Chondrocyte (in vitro differentiated cells): ENCODE measurements at regions not wholly inside any gene's neighbourhood (a gene's known extent, or its start where the extent isn't known, plus 50 kb on each side); places are given as distances from the start of the nearest gene placed in this dataset.

Source experiments
- DNase-seq: peaks from one replicate; pipeline ENCODE4 v3.0.0; 2021; ENCODE audit warnings: mixed read lengths, low spot score
- H3K27ac Mint-ChIP-seq: one replicate; pipeline ENCODE4 v1.8.0; 2021; ENCODE audit warnings: mild to moderate bottlenecking, moderate library complexity, mixed read lengths; ENCODE audit not compliant: unreplicated experiment
- H3K27me3 Mint-ChIP-seq: 2 replicates; pipeline ENCODE4 v1.8.0; 2021; ENCODE audit warnings: low read depth, mixed read lengths
- H3K36me3 Mint-ChIP-seq: 2 replicates; pipeline ENCODE4 v1.8.0; 2021; ENCODE audit warnings: low read depth, mixed read lengths
- H3K4me1 Mint-ChIP-seq: 2 replicates; pipeline ENCODE4 v1.8.0; 2021; ENCODE audit warnings: low read depth, mild to moderate bottlenecking, mixed read lengths
- H3K4me3 Mint-ChIP-seq: one replicate; pipeline ENCODE4 v1.8.0; 2021; ENCODE audit warnings: mild to moderate bottlenecking, moderate library complexity, mixed read lengths; ENCODE audit not compliant: unreplicated experiment
- H3K9me3 Mint-ChIP-seq: 2 replicates; pipeline ENCODE4 v1.8.0; 2021; ENCODE audit warnings: low read depth, mixed read lengths
- CTCF ChIP-seq: fragments of 200-600 bp; sonication (generic); IDR thresholded peaks from 2 replicates; pipeline ENCODE4 v1.5.0; 2021; ENCODE audit warnings: antibody characterized with exemption, mild to moderate bottlenecking, moderate library complexity

DNA sequence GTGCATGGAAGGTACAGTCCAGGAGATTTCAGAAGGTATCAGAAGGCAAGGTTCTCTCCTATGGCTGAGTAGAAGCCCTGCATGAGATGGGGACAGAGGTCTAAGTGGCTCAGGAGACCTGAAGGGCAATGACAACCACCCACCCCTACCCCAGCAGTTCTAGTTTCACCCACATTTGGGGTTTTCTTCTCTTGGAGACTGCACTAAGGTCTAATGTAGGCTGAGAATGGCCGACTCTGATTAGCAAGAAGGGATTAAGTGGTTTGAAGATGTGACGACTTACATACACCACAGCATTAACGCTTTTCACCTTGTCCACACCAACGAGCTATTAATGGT lies 71.7 kb upstream of the SOX5 start:
- H3K4me1 Mint-ChIP-seq = peaks cover 28% of the 10 kb centered on the region
- TF ChIP-seq CTCF = no peak
- peaks cover 1% of the 10 kb centered on the region for H3K36me3 Mint-ChIP-seq
- H3K9me3 Mint-ChIP-seq = peaks cover 7% of the 10 kb centered on the region
- DNase-seq = no peak
- H3K27ac Mint-ChIP-seq = no peak overlapping the region
- H3K4me3 Mint-ChIP-seq = no peak overlapping the region
- no peaks in the 10 kb centered on the region for H3K27me3 Mint-ChIP-seq

DNA sequence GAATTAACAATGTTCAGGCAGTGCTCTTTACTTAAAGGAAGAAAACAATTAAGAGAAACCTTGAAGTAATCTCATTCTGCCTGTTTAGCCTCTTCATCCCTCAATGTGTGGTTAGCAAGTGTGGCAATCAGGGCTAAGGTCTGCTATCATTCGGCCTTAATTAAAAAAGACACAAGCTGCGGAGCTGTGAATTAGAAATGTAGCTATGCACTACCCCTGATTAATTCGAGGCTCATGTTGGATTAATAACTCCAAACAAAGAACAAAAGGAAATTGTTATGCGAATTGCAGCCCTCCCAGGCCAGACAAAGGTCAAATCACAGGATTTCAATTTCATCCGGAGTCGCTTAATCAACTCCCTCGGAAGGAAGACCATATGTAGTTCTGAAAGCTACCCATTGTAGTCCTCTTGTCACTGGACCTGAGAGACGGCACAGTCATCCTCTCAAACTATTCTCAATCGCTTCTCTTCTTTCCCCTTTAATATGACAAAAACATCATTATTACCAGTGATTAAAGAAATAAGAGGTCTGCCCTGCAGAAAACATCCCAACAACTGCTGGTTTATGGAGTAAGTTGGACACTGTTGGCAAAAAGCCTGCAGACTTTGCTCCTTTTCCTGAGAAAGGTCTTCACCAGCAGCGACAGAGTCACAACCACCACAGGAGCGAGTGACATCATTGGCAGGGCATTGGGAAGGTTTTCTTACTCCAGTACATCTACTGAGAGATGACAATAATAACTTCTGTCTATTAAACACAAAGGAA lies 71.1 kb upstream of the SOX5 start:
- peaks cover 1% of the 10 kb centered on the region for H3K36me3 Mint-ChIP-seq
- DNase-seq = no peak
- H3K9me3 Mint-ChIP-seq = peaks cover 3% of the 10 kb centered on the region
- H3K27me3 Mint-ChIP-seq = no peaks in the 10 kb centered on the region
- no peak overlapping the region for H3K27ac Mint-ChIP-seq
- H3K4me3 Mint-ChIP-seq = no peak overlapping the region
- TF ChIP-seq CTCF = no peak
- H3K4me1 Mint-ChIP-seq = peaks cover 25% of the 10 kb centered on the region

DNA sequence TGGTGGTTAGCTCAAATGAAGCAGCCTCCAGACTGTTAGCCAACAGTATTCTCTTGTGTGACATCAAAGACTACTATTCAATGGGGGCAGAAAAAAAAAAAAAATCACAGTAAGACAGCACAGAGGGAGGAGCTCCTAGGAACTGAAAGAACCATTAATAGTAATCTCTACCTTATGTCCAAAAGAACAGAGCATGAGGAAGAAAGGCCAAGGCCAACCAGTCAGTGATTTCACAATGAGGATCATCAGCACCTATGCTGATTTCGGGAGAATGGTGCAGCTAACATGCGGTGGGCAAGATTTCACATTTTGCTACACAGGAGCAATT lies 66.3 kb upstream of the SOX5 start:
- no peak for DNase-seq
- no peak for TF ChIP-seq CTCF
- Mint-ChIP-seq H3K36me3 (no peaks in the 10 kb centered on the region), H3K27ac (no peak overlapping the region), H3K9me3 (no peaks in the 10 kb centered on the region), H3K4me3 (no peak overlapping the region), H3K27me3 (no peaks in the 10 kb centered on the region), H3K4me1 (no peaks in the 10 kb centered on the region)

DNA sequence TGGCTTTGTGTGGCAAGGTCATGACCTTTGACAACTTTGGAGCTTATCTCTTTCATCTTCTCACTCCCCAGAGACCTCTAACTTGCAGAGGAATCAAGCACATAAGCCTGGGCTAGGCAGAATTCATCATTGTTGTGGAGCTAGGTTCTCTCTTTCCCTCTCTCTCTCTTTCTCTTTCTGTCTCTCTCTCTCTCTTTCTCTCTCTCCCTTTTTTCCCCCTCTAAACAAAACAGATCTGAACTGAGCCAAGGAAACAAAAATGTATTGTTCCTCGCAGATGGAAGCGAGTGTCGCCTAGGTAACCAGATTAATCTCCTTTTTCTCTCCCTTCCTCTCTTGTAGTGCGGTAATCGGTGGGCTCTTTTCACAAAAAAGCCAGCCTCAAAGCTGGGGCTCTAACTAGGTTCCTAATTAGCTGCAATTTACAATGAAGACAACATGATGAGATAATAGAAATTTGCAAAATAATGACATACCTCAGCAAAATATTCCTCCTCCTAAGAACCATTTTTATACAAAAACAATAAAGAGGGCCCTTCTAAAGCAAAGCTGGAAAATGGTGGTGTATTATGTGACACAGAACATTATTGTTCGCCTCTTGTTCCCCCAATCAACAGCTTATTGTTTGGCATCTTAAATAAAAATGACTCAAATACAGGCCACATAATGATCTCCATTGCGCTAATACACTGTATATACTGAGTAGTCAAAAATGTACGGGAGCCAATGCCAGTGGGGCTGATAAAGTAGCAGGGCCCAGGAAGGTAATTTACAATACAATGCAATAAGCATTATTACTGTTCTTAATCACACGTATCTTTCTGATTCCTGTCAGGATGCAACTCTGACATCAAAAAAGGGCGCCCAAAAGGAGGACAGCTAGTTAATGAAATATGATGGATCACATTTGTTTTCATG lies 65.7 kb upstream of the SOX5 start:
- Mint-ChIP-seq H3K4me1 (no peaks in the 10 kb centered on the region), H3K27me3 (no peaks in the 10 kb centered on the region), H3K27ac (no peak overlapping the region), H3K4me3 (no peak overlapping the region), H3K36me3 (no peaks in the 10 kb centered on the region), H3K9me3 (no peaks in the 10 kb centered on the region)
- TF ChIP-seq CTCF = no peak
- DNase-seq = no peak

- H3K4me3 Mint-ChIP-seq = no peak overlapping the region
- H3K4me1 Mint-ChIP-seq = no peaks in the 10 kb centered on the region
- H3K36me3 Mint-ChIP-seq = no peaks in the 10 kb centered on the region
- H3K27ac Mint-ChIP-seq = peak overlapping the region; percentile 52
- no peaks in the 10 kb centered on the region for H3K27me3 Mint-ChIP-seq
- no peak for TF ChIP-seq CTCF
- DNase-seq = no peak
- no peaks in the 10 kb centered on the region for H3K9me3 Mint-ChIP-seq
Observed at GRCh38 chr12:24014240-24014639, 64.8 kb upstream of the SOX5 start.
